ENCODE measurements at regions not wholly inside any gene's neighbourhood (a gene's known extent, or its start where the extent isn't known, plus 50 kb on each side); places are given as distances from the start of the nearest gene placed in this dataset.

GRCh38 chrX:36573720-36574119 is 434.4 kb upstream of the FAM47C start:
- DNase-seq, result no peak
- Histone ChIP-seq H3K18ac (ENCODE audit: insufficient read length, low read depth, low read length) (no peak overlapping the region), H4K91ac (ENCODE audit: insufficient read length, low read depth, low read length) (no peak overlapping the region), H2AK5ac (ENCODE audit: insufficient read length, low read length) (no peak overlapping the region), H3K23ac (ENCODE audit: insufficient read length, low read depth, low read length) (no peak overlapping the region), H4K8ac (replicated peaks; ENCODE audit: insufficient read length, low read depth, low read length) (no peak overlapping the region), H3K9me3 (ENCODE audit: control insufficient read depth, low read depth, low read length) (no peaks in the 10 kb centered on the region), H3K79me2 (ENCODE audit: insufficient read depth, low read length) (no peaks in the 10 kb centered on the region), H3K56ac (ENCODE audit: insufficient read length, low read depth, low read length) (no peak overlapping the region), H3K27me3 (ENCODE audit: insufficient read depth, low read length) (no peaks in the 10 kb centered on the region), H3K9ac (ENCODE audit: extremely low read depth, insufficient read length, low read length) (no peak overlapping the region), H4K5ac (ENCODE audit: insufficient read length, low read depth, low read length) (no peak overlapping the region), H2BK12ac (ENCODE audit: insufficient read length, low read depth, low read length) (no peak overlapping the region), H3K14ac (ENCODE audit: insufficient read depth, low read length) (no peak overlapping the region), H2BK120ac (ENCODE audit: low read depth, low read length, poor library complexity, severe bottlenecking) (no peak overlapping the region), H3T11ph (ENCODE audit: low read length) (no peak overlapping the region), H3K4me1 (ENCODE audit: insufficient read depth, low read length) (peaks cover 3% of the 10 kb centered on the region; the same call in 1 of the 2 replicates), H2AFZ (ENCODE audit: low read length) (no peak overlapping the region), H3K4me2 (ENCODE audit: insufficient read depth, insufficient read length, low read length) (no peak overlapping the region), H3K23me2 (ENCODE audit: insufficient read length, low read depth, low read length, poor library complexity, severe bottlenecking) (no peaks in the 10 kb centered on the region), H2BK15ac (ENCODE audit: low read depth, low read length) (no peak overlapping the region), H4K20me1 (ENCODE audit: control insufficient read depth, insufficient read depth, insufficient read length) (no peaks in the 10 kb centered on the region), H3K27ac (ENCODE audit: insufficient read length, low read depth, low read length) (no peak overlapping the region), H3K79me1 (ENCODE audit: insufficient read depth, low read depth, low read length, poor library complexity, severe bottlenecking) (no peaks in the 10 kb centered on the region), H2BK20ac (ENCODE audit: low read depth, low read length, poor library complexity, severe bottlenecking) (no peak overlapping the region), H2BK5ac (ENCODE audit: insufficient read length, low read length) (no peak overlapping the region), H3K4ac (ENCODE audit: low read depth, low read length) (no peak overlapping the region)
- no CpG with 5 or more reads among the region's 2 CpGs for WGBS (ENCODE audit: extremely low coverage, insufficient read length, low lambda C conversion rate)
- TF ChIP-seq CTCF (conservative IDR thresholded peaks at IDR 0.05), result no peak
- Mint-ChIP-seq H3K4me3 (no peak overlapping the region), H3K4me1 (peaks cover 6 to 18% of the 10 kb centered on the region in 2 experiments), H3K9me3 (peaks cover 43 to 64% of the 10 kb centered on the region in 2 experiments), H3K36me3 (ENCODE audit: insufficient read depth in 1 of 3, low read depth in 3 of 3) (peaks cover 0 to 3% (median 2%) of the 10 kb centered on the region in 3 experiments; a peak in 2 of 7 replicates), H3K27ac (no peak overlapping the region), H3K27me3 (ENCODE audit: low read depth) (no peaks in the 10 kb centered on the region)

Measured in H9 (cell line).